ENCODE measurements at regions not wholly inside any gene's neighbourhood (a gene's known extent, or its start where the extent isn't known, plus 50 kb on each side); places are given as distances from the start of the nearest gene placed in this dataset.

DNA sequence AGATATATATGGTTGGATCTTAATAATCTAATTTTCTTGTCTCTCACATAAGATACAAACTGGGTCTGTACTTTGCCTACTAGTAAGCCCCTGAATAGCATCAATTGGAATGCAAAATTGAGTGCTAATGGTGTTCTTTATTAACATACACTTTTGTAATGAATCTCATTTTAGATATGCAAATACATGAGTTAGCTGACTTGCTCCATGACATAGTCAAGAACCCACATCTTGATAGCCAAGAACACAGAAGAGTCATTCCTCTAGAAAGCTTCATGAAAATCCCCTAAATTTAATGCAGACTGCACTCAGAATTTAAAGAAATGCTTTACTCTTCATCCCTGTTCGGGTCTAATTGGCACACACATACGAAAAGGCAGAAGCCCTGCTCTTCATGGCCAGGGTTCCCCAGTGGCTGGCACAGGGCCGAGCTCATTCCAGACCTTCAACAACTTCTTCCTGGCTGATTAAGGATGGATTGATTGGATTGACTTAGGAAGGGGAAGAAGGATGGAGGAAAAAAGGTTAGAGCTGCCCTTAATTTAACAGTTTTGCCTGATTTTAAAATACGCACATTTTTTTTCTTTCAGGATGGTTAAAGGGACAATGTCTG, 431.1 kb upstream of the KLF6 start:
- Histone ChIP-seq H3K9me3 (no peaks in the 10 kb centered on the region), H3K4me3 (no peak overlapping the region), H3K27me3 (replicated peaks; ENCODE audit: insufficient read depth) (no peaks in the 10 kb centered on the region), H3K27ac (no peak overlapping the region), H3K4me1 (ENCODE audit: control insufficient read depth in 1 of 2, low read depth in 2 of 2) (peaks cover 4 to 37% of the 10 kb centered on the region in 2 donors), H3K36me3 (no peaks in the 10 kb centered on the region)
- DNase-seq (ENCODE audit: low spot score) (no peak), ATAC-seq (ENCODE audit: insufficient number of reproducible peaks, low FRiP score, low read depth) (no peak)
- TF ChIP-seq, protein P1, sequence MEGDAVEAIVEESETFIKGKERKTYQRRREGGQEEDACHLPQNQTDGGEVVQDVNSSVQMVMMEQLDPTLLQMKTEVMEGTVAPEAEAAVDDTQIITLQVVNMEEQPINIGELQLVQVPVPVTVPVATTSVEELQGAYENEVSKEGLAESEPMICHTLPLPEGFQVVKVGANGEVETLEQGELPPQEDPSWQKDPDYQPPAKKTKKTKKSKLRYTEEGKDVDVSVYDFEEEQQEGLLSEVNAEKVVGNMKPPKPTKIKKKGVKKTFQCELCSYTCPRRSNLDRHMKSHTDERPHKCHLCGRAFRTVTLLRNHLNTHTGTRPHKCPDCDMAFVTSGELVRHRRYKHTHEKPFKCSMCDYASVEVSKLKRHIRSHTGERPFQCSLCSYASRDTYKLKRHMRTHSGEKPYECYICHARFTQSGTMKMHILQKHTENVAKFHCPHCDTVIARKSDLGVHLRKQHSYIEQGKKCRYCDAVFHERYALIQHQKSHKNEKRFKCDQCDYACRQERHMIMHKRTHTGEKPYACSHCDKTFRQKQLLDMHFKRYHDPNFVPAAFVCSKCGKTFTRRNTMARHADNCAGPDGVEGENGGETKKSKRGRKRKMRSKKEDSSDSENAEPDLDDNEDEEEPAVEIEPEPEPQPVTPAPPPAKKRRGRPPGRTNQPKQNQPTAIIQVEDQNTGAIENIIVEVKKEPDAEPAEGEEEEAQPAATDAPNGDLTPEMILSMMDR (IDR thresholded peaks at IDR 0.05), result no peak

DNA sequence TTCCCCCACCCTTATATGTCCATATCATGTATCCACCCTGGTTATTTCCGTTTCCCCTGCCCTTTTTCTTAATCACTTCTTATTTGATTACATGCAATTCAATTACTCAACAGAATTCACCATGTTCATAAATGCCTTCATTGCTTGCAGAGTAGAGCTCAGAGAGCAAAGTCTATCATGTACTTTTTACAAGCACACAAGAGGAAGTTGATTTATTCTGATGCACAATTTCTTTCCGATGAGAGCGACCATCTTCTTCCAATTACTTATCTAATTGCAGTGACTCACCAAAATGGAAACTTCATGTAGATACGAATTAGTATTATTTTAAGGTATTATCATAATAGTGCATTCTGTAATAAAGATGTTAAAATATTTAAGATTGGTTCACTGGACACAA, 430.5 kb upstream of the KLF6 start:
- DNase-seq (ENCODE audit: low spot score), result no peak
- Histone ChIP-seq H3K4me1 (ENCODE audit: control insufficient read depth in 1 of 2, low read depth in 2 of 2) (peaks cover 4 to 37% of the 10 kb centered on the region in 2 donors), H3K4me3 (no peak overlapping the region), H3K27me3 (replicated peaks; ENCODE audit: insufficient read depth) (no peaks in the 10 kb centered on the region), H3K9me3 (no peaks in the 10 kb centered on the region), H3K36me3 (no peaks in the 10 kb centered on the region), H3K27ac (no peak overlapping the region)
- TF ChIP-seq, protein P1 (IDR thresholded peaks at IDR 0.05), result no peak
- ATAC-seq (ENCODE audit: insufficient number of reproducible peaks, low FRiP score, low read depth), result no peak

DNA sequence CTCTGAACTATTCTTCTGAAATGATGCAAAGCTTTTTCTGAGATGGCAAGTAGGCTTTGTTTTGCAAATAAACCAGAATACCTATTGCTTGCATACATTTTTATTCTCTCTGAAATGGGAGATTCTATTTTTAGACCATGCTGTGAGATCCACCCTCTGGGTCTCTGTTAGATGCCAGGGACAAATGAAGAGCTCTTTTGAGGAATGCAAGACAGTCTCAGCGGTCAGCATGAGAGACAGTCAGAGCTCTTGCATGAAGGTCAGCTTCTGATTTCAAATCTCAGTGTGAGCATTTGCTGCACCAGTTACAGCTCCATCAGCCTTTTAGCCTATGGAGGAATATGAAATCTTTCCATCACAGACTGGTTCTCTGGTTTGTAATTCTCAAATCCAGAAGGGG, 429.9 kb upstream of the KLF6 start:
- H3K4me3 ChIP-seq, result no peak overlapping the region
- H3K27me3 ChIP-seq (replicated peaks; ENCODE audit: insufficient read depth), result no peaks in the 10 kb centered on the region
- H3K4me1 ChIP-seq (ENCODE audit: control insufficient read depth in 1 of 2, low read depth in 2 of 2), result peaks cover 4 to 37% of the 10 kb centered on the region in 2 donors
- no peaks in the 10 kb centered on the region for H3K9me3 ChIP-seq
- H3K36me3 ChIP-seq, result no peaks in the 10 kb centered on the region
- no peak overlapping the region for H3K27ac ChIP-seq
- TF ChIP-seq, protein P1 (IDR thresholded peaks at IDR 0.05), result no peak
- ATAC-seq (ENCODE audit: insufficient number of reproducible peaks, low FRiP score, low read depth), result no peak
- DNase-seq (ENCODE audit: low spot score), result no peak

DNA sequence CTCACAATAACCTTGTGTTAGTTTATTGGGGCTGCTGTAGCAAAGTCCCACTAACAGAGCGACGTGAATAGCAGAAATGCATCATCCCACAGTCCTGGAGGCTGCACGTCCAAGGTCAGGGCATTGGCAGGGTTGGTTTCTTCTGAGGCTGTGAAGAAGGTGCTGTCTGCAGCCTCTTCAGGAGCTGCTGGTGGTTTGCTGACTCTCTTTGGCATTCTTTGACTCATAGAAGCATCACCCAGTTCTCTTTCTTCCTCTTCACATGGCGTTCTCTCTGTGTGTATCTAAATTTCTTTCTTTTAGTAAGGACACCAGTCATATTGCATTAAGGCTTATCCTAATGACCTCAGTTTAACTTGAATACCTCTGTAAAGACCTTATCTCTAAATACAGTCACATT, 428.4 kb upstream of the KLF6 start:
- H3K36me3 ChIP-seq, result no peaks in the 10 kb centered on the region
- ATAC-seq (ENCODE audit: insufficient number of reproducible peaks, low FRiP score, low read depth), result no peak

DNA sequence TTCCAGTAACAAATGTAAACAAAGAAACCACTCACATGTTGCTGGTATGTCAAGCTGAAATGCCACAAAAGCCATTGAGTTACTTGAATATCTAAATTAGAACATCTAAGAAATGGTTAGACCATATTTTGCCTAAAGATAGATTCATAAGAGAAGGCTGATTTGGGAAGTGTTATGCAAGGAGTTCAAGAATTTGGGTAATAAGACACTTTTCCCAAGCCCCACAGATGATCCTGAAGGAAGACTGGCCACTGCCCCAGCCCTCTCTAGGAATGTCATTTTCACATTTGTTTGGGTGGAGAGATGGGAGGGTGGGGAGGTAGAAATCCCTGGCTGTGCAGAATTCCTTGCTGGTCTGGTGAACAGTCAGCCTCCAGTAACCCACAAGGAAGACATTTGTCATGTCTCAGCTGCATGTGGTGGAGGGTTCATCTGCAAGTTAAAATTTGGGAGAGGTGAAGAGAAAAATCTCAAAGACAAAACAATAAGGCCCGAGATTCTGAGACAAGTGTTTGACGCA, 427.2 kb upstream of the KLF6 start:
- TF ChIP-seq, protein P1 (IDR thresholded peaks at IDR 0.05), result no peak
- H3K4me1 ChIP-seq (ENCODE audit: control insufficient read depth in 1 of 2, low read depth in 2 of 2), result peaks cover 0 to 29% of the 10 kb centered on the region in 2 donors
- DNase-seq (ENCODE audit: low spot score) (no peak), ATAC-seq (ENCODE audit: insufficient number of reproducible peaks, low FRiP score, low read depth) (no peak)
- H3K4me3 ChIP-seq, result no peak overlapping the region
- H3K27ac ChIP-seq, result no peak overlapping the region
- no peaks in the 10 kb centered on the region for H3K9me3 ChIP-seq
- no peaks in the 10 kb centered on the region for H3K36me3 ChIP-seq
- no peaks in the 10 kb centered on the region for H3K27me3 ChIP-seq (replicated peaks; ENCODE audit: insufficient read depth)

More for the DNA sequence above, 428.4 kb upstream of the KLF6 start:
- H3K4me3 ChIP-seq, result no peak overlapping the region
- no peaks in the 10 kb centered on the region for H3K27me3 ChIP-seq (replicated peaks; ENCODE audit: insufficient read depth)
- H3K9me3 ChIP-seq, result no peaks in the 10 kb centered on the region
- no peak for DNase-seq (ENCODE audit: low spot score)
- TF ChIP-seq, protein P1 (IDR thresholded peaks at IDR 0.05), result no peak
- peaks cover 4 to 42% of the 10 kb centered on the region in 2 donors for H3K4me1 ChIP-seq (ENCODE audit: control insufficient read depth in 1 of 2, low read depth in 2 of 2)
- H3K27ac ChIP-seq, result no peak overlapping the region
